ENCODE measurements at regions not wholly inside any gene's neighbourhood (a gene's known extent, or its start where the extent isn't known, plus 50 kb on each side); places are given as distances from the start of the nearest gene placed in this dataset.
"Not testable (repeated sequence)": the region's sequence is repeated elsewhere in the genome, so short reads cannot be mapped to it uniquely, and the experiment has no call there.

DNA sequence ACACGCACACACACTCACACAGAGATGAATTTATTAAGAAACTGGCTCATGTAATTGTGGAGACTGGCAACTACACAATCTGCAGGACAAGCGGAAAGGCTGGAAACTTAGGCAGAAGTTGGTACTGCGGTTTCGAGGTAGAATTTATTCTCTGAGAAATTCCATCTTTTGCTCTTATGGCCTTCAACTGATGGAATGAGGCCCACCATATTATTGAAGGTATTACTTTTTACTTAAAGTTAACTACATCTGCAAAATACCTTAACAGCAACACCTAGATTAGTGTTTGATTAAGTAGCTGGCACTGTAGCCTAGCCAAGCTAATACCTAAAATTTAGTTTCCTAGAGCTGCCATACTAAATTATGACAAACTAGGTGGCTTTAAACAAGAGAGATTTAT is 384.0 kb upstream of the UBE2E3 start:
- DNase-seq (ENCODE audit: extremely low spot score, unreplicated experiment), result no peak
- no peaks in the 10 kb centered on the region for H3K9me3 Mint-ChIP-seq (ENCODE audit: unreplicated experiment)
- H3K27ac Mint-ChIP-seq (ENCODE audit: unreplicated experiment), result no peak overlapping the region
- no peak for TF ChIP-seq CTCF (IDR thresholded peaks at IDR 0.05)
- H3K27me3 Mint-ChIP-seq (ENCODE audit: unreplicated experiment), result no peaks in the 10 kb centered on the region
- H3K4me3 Mint-ChIP-seq (ENCODE audit: unreplicated experiment), result no peak overlapping the region
- H3K36me3 Mint-ChIP-seq (ENCODE audit: unreplicated experiment), result no peaks in the 10 kb centered on the region
- H3K4me1 Mint-ChIP-seq (ENCODE audit: unreplicated experiment), result no peaks in the 10 kb centered on the region

- Mint-ChIP-seq H3K36me3 (ENCODE audit: unreplicated experiment) (peaks cover under 1% of the 10 kb centered on the region), H3K9me3 (ENCODE audit: unreplicated experiment) (peaks cover 14% of the 10 kb centered on the region), H3K4me3 (ENCODE audit: unreplicated experiment) (no peak overlapping the region), H3K27ac (ENCODE audit: unreplicated experiment) (no peak overlapping the region), H3K4me1 (ENCODE audit: unreplicated experiment) (no peaks in the 10 kb centered on the region), H3K27me3 (ENCODE audit: unreplicated experiment) (no peaks in the 10 kb centered on the region)
- DNase-seq (ENCODE audit: extremely low spot score, unreplicated experiment), result no peak
- no peak for TF ChIP-seq CTCF (IDR thresholded peaks at IDR 0.05)
These were observed 388.5 kb upstream of the UBE2E3 start for GRCh38 chr2:180591947-180592346.

DNA sequence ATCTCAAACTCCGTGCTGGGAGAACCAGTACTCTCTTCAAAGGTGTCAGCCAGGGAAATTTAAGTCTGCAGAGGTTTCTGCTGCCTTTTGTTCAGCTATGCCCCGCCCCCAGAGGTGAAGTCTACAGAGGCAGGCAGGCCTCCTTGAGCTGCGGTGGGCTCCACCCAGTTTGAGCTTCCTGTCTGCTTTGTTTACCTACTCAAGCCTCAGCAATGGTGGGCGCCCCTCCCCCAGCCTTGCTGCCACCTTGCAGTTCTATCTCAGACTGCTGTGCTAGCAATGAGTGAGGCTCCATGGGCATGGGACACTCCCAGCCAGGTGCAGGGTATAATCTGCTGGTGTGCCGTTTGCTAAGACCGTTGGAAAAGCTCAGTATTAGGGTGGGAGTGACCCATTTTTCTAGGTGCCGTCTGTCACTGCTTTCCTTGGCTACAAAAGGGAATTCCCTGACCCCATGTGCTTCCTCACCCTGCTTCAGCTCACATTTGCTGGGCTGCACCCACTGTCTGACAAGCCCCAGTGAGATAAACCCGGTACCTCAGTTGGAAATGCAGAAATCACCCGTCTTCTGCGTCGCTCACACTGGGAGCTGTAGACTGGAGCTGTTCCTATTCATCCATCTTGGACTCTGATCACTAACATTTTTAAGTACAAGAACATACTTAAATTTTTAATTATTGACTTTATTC is 389.2 kb upstream of the UBE2E3 start:
- not testable (repeated sequence) for H3K27ac Mint-ChIP-seq (ENCODE audit: unreplicated experiment); H3K4me1 Mint-ChIP-seq (ENCODE audit: unreplicated experiment)

DNA sequence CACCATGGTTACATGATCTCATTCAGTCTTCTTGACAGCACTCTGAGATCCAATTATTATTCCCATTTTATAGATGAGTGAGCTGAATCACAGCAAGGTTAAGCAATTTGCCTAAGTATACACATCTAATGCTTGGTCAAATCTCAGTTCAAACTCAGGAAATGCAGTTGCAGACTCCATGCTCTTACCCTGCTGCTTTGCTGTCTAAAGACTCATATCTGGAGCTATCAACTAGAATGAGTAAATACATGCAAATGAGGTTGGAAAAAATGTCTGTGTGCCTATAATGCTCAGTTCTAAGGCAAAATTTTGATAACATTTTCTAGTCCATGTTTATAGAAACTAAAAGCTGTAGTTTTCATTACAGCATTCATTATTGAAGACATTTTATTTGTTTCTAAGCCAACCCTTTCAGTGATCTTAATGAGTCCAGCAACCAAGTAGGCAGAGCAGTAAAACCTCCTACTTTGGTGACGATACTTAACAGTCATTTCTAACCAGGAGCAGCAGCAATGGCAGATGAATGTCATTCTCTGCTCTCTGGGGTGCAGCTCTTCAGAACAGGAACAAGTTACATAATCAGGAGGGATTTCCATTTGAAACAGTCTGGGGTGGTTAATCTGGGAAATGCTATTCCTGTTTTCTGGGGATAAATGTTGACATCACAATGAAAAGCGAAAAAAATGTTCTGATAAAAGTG is 396.8 kb upstream of the UBE2E3 start:
- peaks cover 2% of the 10 kb centered on the region for H3K36me3 Mint-ChIP-seq (ENCODE audit: unreplicated experiment)
- no peak overlapping the region for H3K27ac Mint-ChIP-seq (ENCODE audit: unreplicated experiment)
- H3K4me1 Mint-ChIP-seq (ENCODE audit: unreplicated experiment), result peaks cover 3% of the 10 kb centered on the region
- no peak for TF ChIP-seq CTCF (IDR thresholded peaks at IDR 0.05)
- H3K4me3 Mint-ChIP-seq (ENCODE audit: unreplicated experiment), result no peak overlapping the region
- peaks cover 3% of the 10 kb centered on the region for H3K9me3 Mint-ChIP-seq (ENCODE audit: unreplicated experiment)
- no peak for DNase-seq (ENCODE audit: extremely low spot score, unreplicated experiment)
- H3K27me3 Mint-ChIP-seq (ENCODE audit: unreplicated experiment), result no peaks in the 10 kb centered on the region

More for the DNA sequence above, 389.2 kb upstream of the UBE2E3 start:
- not testable (repeated sequence) for H3K27me3 Mint-ChIP-seq (ENCODE audit: unreplicated experiment); H3K4me3 Mint-ChIP-seq (ENCODE audit: unreplicated experiment); DNase-seq (ENCODE audit: extremely low spot score, unreplicated experiment); H3K36me3 Mint-ChIP-seq (ENCODE audit: unreplicated experiment)
- H3K9me3 Mint-ChIP-seq (ENCODE audit: unreplicated experiment), result peaks cover 14% of the 10 kb centered on the region

GRCh38 chr2:180579388-180579787 is 401.0 kb upstream of the UBE2E3 start:
- no peak for TF ChIP-seq CTCF (IDR thresholded peaks at IDR 0.05)
- Mint-ChIP-seq H3K9me3 (ENCODE audit: unreplicated experiment) (peaks cover 8% of the 10 kb centered on the region), H3K4me3 (ENCODE audit: unreplicated experiment) (no peak overlapping the region), H3K36me3 (ENCODE audit: unreplicated experiment) (no peaks in the 10 kb centered on the region), H3K27ac (ENCODE audit: unreplicated experiment) (no peak overlapping the region), H3K27me3 (ENCODE audit: unreplicated experiment) (no peaks in the 10 kb centered on the region), H3K4me1 (ENCODE audit: unreplicated experiment) (peaks cover 5% of the 10 kb centered on the region)
- no peak for DNase-seq (ENCODE audit: extremely low spot score, unreplicated experiment)

Data from osteocyte (in vitro differentiated cells).